ENCODE measurements at regions not wholly inside any gene's neighbourhood (a gene's known extent, or its start where the extent isn't known, plus 50 kb on each side); places are given as distances from the start of the nearest gene placed in this dataset.
"Not testable (repeated sequence)": the region's sequence is repeated elsewhere in the genome, so short reads cannot be mapped to it uniquely, and the experiment has no call there.

DNA sequence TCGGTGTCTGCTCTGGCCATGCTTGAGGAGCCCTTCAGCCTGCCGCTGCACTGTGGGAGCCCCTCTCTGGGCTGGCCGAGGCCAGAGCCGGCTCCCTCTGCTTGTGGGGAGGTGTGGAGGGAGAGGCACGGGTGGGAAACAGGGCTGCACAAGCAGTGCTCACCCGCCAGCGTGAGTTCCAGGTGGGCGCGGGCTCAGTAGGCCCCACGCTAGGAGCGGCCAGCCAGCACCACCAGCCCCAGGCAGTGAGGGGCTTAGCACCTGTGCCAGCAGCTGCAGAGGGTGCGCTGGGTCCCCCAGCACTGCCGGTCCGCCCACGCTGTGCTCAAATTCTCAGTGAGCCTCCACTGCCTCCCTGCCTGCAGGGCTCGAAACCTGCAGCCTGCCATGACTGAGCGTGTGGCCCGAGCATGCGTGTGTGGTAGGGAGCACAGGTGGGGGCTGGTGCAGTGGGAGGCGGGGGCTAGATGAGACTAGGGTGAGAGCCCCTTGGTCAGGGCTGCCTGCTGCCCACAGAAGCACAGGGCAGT is 223.0 kb downstream of the ZNF248 start:
- DNase-seq (ENCODE audit: low read depth, low spot score), result no peak
- in situ Hi-C loops (cut with HindIII; ENCODE audit: low pct_unique_long_range_greater_than_20kb, low sequenced_read_pairs), result no loop called here

DNA sequence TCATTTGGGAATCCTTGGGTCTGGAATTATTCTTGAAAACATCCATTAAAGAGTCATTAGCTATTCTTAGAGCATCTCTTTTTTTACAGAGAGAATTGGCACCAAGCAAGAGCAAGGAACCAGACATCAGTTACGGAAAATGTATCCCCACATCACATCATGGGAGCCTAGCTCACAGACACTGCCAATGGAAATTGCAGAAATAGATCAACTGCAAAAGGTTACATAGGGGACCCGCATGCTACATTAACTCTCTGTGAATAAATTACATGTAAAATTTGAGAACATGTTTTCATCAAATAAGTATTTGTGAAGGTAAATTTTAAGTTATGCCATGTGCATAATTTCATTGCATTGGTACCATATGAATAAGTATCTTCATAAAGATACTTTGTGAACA is 224.8 kb downstream of the ZNF248 start:
- no peak for DNase-seq (ENCODE audit: low read depth, low spot score)
- in situ Hi-C loops (cut with HindIII; ENCODE audit: low pct_unique_long_range_greater_than_20kb, low sequenced_read_pairs), result no loop called here

DNA sequence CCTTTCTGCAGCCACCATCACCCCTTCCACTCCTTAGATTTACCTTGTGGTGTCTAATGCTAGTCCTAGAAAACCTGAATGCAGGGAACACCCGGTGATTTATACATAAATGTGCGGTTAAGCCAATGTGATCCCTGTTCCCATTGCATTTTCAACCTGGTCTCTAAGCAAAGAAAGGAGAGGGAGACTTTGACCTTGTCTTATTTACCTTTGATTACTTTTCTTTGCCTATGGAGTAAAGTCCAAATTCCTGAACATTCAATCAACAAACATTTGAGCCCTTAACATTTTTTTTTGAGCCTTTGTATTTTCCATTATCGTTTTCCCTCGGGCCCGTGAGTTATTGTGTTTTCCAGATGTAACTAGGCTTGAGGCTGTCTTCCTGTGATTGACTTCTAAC is 233.9 kb downstream of the ZNF248 start:
- no peak for DNase-seq (ENCODE audit: low read depth, low spot score)
- in situ Hi-C loops (cut with HindIII; ENCODE audit: low pct_unique_long_range_greater_than_20kb, low sequenced_read_pairs), result no loop called here

DNA sequence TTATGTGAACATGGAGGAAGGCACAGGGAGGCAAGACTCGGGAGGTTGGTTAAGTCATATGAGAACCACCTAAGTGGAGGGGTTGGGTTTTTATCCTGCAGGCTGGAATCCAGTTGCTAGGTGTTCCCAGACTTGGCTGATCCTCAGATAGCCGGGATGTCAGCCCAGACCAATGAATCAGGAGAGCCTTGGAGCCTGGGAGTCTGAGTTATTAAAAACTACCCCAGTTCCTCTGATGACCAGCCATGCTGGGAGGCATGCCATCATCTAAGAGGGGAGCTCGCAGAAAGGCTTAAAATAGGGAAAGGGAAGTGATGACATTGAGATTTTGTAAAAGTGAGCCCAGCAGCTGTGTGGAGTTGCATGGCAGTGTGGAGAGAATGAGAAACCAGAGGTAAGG is 238.1 kb downstream of the ZNF248 start:
- DNase-seq (ENCODE audit: low read depth, low spot score), result no peak
- in situ Hi-C loops (cut with HindIII; ENCODE audit: low pct_unique_long_range_greater_than_20kb, low sequenced_read_pairs), result no loop called here

DNA sequence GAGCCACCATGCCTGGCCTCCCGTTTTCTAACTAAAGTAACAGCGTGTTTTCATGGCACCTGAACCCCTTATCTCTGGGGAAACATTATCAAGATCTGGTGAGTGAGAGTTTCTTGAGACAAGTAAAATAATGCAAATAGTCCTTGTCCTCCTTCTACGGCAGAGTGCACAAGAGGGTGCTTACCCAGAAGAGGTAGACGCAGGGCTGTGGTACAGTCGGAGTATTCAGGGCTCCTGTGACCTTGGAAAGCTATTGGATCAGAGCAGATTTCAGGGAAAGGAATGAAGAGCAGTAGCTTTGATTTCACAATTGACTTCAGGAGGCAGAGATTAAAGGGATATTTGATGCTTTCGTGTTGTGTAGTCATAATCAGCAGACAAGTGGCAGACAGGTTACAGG is 269.1 kb downstream of the ZNF248 start:
- DNase-seq (ENCODE audit: low read depth, low spot score), result no peak
- in situ Hi-C loops (cut with HindIII; ENCODE audit: low pct_unique_long_range_greater_than_20kb, low sequenced_read_pairs), result no loop called here

DNA sequence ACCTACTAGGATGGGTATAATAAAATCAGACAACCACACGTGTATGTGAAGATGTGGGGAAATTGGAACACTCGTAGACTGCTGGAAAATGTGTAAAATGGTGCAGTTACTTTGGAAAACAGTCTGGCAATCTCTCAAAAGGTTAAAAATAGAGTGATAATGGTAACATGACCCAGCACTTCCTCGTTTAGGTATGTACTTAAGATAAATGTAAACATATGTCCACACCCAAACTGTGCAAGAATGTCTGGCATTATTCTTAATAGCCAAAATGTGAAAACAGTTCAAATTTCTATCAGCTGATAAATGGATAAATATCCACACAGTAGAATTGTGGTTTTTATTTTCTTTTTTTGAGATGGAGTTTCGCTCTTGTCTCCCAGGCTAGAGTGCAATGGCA is 272.8 kb downstream of the ZNF248 start:
- DNase-seq (ENCODE audit: low read depth, low spot score), result no peak
- in situ Hi-C loops (cut with HindIII; ENCODE audit: low pct_unique_long_range_greater_than_20kb, low sequenced_read_pairs), result no loop called here

DNA sequence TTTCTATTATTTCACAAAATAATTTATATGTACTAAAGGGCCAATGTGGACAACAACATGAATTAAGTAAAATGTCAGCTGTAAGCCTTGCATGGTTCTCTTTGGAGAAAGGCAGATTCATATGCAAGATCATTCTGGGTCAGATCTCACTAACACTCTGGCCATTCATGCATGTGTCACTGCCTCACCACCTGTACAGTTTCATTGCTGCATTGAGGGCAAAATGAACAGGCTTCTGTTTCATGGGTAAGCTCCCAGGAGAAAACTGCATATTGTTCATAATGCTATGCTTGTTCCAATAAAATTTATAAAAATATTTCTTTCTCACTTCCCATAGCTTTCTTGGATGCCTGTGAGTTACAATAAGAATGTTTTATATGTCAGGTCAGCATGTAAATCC is 275.2 kb downstream of the ZNF248 start:
- peak; percentile 2 for DNase-seq (ENCODE audit: low read depth, low spot score)
- in situ Hi-C loops (cut with HindIII; ENCODE audit: low pct_unique_long_range_greater_than_20kb, low sequenced_read_pairs), result no loop called here

DNA sequence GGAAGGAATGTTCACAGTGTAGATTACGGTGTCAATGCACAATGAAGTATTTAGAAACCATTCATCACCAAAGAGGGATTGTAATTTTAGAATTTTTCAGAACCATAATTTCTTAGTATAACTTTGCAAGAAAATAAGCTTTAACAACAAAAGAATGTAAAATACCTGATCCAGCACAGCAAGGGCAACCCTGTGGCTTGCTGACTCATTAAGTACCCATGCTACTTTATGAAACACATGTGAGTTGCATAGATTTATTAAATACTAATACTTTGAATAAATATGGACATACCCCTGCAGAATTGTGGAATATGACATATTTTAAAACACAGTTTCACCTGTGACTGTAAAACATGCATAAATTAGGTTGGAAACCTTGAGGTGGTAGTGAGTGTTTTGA is 281.3 kb downstream of the ZNF248 start:
- in situ Hi-C loops (cut with HindIII; ENCODE audit: low pct_unique_long_range_greater_than_20kb, low sequenced_read_pairs), result no loop called here
- DNase-seq (ENCODE audit: low read depth, low spot score), result no peak

DNA sequence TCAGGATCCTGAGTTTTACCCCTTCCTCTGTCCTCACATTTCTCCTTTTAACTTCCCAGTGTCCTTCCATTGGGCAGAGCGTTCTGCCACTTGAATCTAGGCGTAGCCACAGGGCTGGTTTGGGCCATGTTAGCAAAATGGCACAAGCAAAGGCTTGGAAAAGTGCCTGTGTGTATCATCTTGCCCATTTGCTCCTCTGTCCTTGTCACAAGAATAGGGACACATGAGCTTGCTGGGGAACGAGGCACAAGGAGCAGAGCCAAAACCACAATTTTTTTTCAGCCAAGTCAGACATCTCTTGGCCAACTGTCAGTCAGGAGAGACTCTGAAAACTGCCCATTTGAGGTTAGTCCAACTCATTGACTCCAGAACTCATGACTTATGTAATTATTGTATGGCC is 285.2 kb downstream of the ZNF248 start:
- no peak for DNase-seq (ENCODE audit: low read depth, low spot score)
- in situ Hi-C loops (cut with HindIII; ENCODE audit: low pct_unique_long_range_greater_than_20kb, low sequenced_read_pairs), result no loop called here

DNA sequence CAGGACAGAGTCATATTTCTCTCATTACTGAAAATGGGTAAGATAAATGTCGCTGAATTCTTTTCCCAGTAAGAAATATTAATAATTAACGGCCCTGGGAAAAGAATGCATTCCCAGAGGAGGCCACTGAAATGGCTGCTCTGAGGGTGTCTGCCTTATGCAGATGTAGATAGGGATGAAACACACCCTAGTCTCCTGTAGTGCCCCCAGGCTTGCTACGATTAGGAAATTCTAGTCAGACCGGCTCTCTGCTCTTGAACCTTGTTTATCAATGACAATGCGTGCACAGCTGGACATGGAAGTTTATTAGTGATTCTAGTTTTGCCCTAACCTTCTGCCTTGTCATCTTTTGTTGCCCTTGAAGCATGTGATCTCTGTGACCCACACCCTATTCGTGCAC is 291.1 kb downstream of the ZNF248 start:
- no peak for DNase-seq (ENCODE audit: low read depth, low spot score)

DNA sequence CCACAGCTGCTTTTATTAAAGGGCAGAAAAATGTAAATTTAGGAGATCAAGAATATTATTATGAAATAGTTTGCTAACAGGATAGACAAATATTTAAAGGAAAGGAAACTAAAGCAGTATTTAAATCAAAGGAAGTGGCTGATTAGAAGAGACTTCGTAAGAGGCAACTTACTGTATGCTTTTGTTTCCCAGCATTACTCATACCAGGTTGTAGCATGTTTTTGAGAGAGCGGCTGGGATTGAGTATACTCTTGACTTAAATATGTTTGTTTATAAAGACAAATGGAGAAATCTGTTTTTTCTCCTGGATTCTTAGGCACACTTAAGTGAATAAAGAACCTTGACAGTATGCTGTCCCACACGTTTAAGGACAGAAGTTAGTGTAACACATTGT is 293.7 kb downstream of the ZNF248 start:
- in situ Hi-C loops (cut with HindIII; ENCODE audit: low pct_unique_long_range_greater_than_20kb, low sequenced_read_pairs), result no loop called here
- no peak for DNase-seq (ENCODE audit: low read depth, low spot score)

More for the DNA sequence above, 291.1 kb downstream of the ZNF248 start:
- in situ Hi-C loops (cut with HindIII; ENCODE audit: low pct_unique_long_range_greater_than_20kb, low sequenced_read_pairs), result no loop called here

DNA sequence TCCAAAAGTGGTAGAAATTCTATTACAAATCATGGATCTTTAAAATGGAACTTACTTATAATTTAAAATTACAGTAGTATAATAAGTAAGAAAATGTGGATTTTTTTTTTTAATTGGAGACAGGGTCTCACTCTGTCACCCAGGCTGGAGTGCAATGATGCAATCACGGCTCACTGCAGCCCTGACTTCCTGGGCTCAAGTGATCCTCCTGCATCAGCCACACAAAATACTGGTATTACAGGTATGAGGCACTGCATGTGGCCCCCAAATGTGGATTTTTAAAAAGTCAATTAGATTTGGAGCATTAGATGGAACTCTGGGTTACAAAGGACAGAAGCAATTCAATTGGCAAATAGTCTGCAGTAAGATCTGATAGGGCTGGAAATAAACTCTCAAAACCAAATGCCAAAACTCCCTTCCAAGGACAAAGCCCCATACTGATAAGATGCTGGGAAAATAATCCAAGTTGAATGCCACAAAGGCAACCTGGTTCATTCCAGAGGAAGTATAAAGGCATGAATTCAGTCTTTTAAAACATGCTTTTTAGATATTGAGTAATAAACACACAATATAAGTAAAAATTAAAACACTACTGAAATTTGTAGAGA is 294.2 kb downstream of the ZNF248 start:
- in situ Hi-C loops (cut with HindIII; ENCODE audit: low pct_unique_long_range_greater_than_20kb, low sequenced_read_pairs), result no loop called here
- no peak for DNase-seq (ENCODE audit: low read depth, low spot score)

DNA sequence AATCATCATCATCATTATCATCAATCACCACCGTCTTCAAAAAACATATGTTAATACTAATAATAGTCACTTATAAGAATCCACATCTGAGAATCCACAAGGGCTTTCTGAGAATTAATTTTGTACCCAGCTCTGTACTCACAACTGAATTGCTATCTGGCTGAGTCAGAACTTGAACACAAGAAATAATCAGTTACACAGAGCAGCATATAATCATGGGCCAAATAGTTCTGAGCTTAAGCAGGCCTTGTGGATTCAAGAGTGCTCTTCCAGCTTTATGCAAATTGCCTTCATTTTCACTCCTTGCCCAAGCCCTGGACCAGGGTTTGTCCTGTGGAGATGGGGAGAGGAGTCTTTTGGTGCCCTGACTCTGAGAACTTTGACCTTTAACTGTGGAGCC is 304.5 kb downstream of the ZNF248 start:
- DNase-seq (ENCODE audit: low read depth, low spot score), result no peak
- in situ Hi-C loops (cut with HindIII; ENCODE audit: low pct_unique_long_range_greater_than_20kb, low sequenced_read_pairs), result no loop called here

DNA sequence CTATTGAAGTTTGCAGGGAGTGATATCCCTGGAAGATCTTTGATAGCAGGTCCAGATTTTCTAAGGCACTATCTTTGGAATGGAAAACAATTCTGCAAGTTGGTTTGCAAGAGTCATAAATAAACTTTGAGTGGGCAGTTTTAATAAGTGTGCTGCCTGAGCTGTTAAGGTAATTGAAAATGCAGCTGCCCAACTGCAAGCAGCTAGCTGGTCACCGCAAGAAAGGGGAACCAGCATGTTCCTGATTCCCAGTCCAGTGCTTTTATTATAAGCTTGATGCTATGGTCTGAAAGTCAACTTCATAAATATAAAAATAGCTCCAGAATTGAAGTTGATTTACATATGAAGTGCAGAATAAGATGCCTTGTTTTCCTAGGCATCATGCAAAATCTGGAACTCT is 308.4 kb downstream of the ZNF248 start:
- DNase-seq (ENCODE audit: low read depth, low spot score), result no peak
- in situ Hi-C loops (cut with HindIII; ENCODE audit: low pct_unique_long_range_greater_than_20kb, low sequenced_read_pairs), result no loop called here

DNA sequence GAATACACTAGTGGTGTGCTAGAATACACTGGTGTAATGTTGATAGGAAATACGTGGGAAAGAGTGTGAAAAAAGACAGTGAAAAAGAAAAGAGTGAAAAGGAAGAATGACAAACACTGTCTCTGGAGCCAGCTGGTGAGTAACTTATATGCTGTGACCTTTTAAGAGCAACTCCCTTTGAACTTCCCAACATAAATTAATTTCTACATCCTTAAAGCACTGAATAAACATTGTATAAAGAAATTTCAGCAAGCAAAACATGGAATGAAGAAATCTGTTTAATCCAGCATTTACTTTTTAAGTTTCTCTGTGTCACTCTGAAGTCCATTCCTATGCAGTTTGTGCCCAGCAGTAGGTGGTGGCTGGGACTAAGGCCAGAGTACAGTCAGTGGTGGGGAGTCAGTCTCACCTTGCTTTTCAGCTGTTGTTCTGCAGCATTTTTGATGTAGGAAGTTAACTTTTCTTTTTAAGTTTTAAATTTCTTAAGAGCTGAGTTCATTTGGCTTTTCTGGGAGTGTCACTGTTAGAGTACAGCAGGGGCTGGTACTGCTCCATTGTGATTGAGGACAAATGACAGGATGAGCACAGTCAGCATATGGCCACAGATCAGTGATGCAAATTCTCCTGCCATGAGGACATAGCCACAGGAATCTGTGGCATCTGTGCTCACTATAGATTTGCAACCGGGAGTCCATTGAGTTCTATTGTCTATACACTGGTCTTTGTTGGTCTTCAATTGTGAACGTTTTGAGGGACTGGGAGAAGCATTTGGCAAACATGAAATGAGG is 321.8 kb downstream of the ZNF248 start:
- in situ Hi-C loops (cut with HindIII; ENCODE audit: low pct_unique_long_range_greater_than_20kb, low sequenced_read_pairs), result no loop called here

DNA sequence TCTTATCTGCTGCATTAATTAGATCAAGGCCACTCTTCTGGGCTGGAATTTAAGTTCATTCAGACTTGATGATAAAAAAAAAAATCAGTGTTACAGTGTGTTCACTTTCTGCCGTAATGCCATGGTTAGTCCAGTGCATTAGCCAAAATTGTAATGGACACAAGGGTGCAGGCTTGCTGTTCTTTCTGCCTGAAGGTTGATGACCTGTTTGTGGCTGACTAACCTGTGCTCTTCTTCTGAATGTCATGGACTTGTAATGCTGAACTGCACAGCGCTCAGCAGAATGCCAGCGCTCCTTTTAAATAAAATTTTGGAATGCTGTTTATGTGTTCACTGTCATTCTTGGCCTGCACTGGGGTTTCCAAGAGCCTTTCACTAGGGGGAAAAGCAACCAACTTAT is 323.2 kb downstream of the ZNF248 start:
- no peak for DNase-seq (ENCODE audit: low read depth, low spot score)
- in situ Hi-C loops (cut with HindIII; ENCODE audit: low pct_unique_long_range_greater_than_20kb, low sequenced_read_pairs), result no loop called here

More for the DNA sequence above, 321.8 kb downstream of the ZNF248 start:
- no peak for DNase-seq (ENCODE audit: low read depth, low spot score)

DNA sequence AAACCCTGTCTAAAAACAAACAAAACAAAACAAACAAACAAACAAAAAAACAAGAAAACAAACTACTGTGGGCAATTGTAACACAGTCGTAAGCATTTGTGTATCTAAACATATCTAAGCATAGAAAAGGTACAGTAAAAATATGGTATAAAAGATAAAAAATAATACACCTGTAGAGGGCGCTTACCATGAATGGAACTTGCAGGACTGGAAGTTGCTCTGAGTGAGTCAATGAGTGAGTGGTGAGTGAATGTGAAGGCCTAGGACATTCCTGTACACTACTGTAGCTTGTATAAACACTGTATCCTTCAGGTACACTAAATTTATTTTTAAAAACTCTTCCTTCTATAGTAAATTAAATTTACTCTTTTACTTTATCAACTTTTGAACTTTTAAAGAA is 332.0 kb downstream of the ZNF248 start:
- in situ Hi-C loops (cut with HindIII; ENCODE audit: low pct_unique_long_range_greater_than_20kb, low sequenced_read_pairs), result not testable (repeated sequence)
- peak; percentile 28 for DNase-seq (ENCODE audit: low read depth, low spot score)

DNA sequence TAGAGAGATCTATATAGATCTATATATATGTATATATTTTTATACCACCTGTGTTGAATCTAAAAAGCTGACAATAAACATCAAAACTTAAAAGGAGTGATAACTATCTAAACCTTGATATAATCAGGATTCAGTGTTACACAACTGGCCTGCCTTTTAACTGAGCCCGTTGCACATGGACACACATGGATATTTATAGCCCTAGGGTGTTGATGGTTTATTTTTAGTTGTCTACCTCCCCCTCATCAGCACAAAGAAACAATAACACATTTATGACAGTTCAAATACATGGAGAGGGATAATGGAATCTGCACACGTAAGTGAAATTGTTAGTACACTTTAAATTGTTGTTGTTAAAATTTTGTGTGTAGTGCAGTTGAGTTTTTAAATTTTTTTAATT is 336.9 kb downstream of the ZNF248 start:
- DNase-seq (ENCODE audit: low read depth, low spot score), result no peak
- in situ Hi-C loops (cut with HindIII; ENCODE audit: low pct_unique_long_range_greater_than_20kb, low sequenced_read_pairs), result no loop called here

DNA sequence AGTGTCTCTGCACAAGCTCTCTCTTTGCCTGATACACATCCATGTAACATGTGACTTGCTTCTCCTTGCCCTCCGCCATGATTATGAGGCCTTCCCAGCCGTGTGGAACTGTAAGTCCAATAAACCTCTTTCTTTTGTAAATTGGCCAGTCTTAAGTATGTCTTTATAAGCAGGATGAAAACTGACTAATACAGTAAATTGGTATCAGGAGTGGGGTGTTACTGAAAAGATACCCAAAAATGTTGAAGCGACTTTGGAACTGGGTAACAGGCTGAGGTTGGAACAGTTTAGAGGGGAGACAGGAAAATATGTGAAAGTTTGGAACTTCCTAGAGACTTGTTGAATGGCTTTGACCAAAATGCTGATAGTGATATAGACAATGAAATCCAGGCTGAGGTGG is 346.9 kb downstream of the ZNF248 start:
- in situ Hi-C loops (cut with HindIII; ENCODE audit: low pct_unique_long_range_greater_than_20kb, low sequenced_read_pairs); DNase-seq (ENCODE audit: low read depth, low spot score): not testable (repeated sequence)

All from SK-MEL-5 (cell line).